Neural crest cell (in vitro differentiated cells): ENCODE measurements at regions not wholly inside any gene's neighbourhood (a gene's known extent, or its start where the extent isn't known, plus 50 kb on each side); places are given as distances from the start of the nearest gene placed in this dataset.

Experiments used
- DNase-seq: peaks from one replicate; pipeline ENCODE4 v3.0.0; 2021; ENCODE audit warnings: low read depth, mixed read lengths, low spot score
- H3K27ac Mint-ChIP-seq: one replicate; pipeline ENCODE4 v1.8.0; 2021; ENCODE audit warnings: mild to moderate bottlenecking, mixed read lengths; ENCODE audit not compliant: unreplicated experiment
- H3K27me3 Mint-ChIP-seq: 2 replicates; pipeline ENCODE4 v1.8.0; 2021; ENCODE audit warnings: low read depth, mild to moderate bottlenecking, mixed read lengths
- H3K36me3 Mint-ChIP-seq: 2 replicates; pipeline ENCODE4 v1.8.0; 2021; ENCODE audit warnings: low read depth, mild to moderate bottlenecking, mixed read lengths
- H3K4me1 Mint-ChIP-seq: 2 replicates; pipeline ENCODE4 v1.8.0; 2021; ENCODE audit warnings: mixed read lengths
- H3K4me3 Mint-ChIP-seq: one replicate; pipeline ENCODE4 v1.8.0; 2021; ENCODE audit warnings: mild to moderate bottlenecking, mixed read lengths
- H3K9me3 Mint-ChIP-seq: 2 replicates; pipeline ENCODE4 v1.8.0; 2021; ENCODE audit warnings: mixed read lengths
- CTCF ChIP-seq: fragments of 200-600 bp; sonication (generic); conservative IDR thresholded peaks from 2 replicates; pipeline ENCODE4 v1.5.0; 2021; ENCODE audit warnings: antibody characterized with exemption, mild to moderate bottlenecking

GRCh38 chr7:142377567-142377966 lies 119.7 kb upstream of the PRSS58 start:
- no peak for DNase-seq
- TF ChIP-seq CTCF, result no peak
- no peak overlapping the region for H3K4me3 Mint-ChIP-seq
- H3K27me3 Mint-ChIP-seq, result no peaks in the 10 kb centered on the region
- no peaks in the 10 kb centered on the region for H3K9me3 Mint-ChIP-seq
- no peak overlapping the region for H3K27ac Mint-ChIP-seq
- peaks cover 6% of the 10 kb centered on the region for H3K4me1 Mint-ChIP-seq
- H3K36me3 Mint-ChIP-seq, result no peaks in the 10 kb centered on the region

GRCh38 chr7:142376356-142376997 lies 118.6 kb upstream of the PRSS58 start:
- H3K4me1 Mint-ChIP-seq, result peaks cover under 1% of the 10 kb centered on the region
- no peak for DNase-seq
- H3K4me3 Mint-ChIP-seq, result no peak overlapping the region
- H3K27me3 Mint-ChIP-seq, result no peaks in the 10 kb centered on the region
- H3K36me3 Mint-ChIP-seq, result no peaks in the 10 kb centered on the region
- H3K9me3 Mint-ChIP-seq, result no peaks in the 10 kb centered on the region
- TF ChIP-seq CTCF, result no peak
- H3K27ac Mint-ChIP-seq, result peak overlapping the region; percentile 83

- Mint-ChIP-seq H3K27me3 (no peaks in the 10 kb centered on the region), H3K4me3 (no peak overlapping the region), H3K36me3 (no peaks in the 10 kb centered on the region), H3K9me3 (no peaks in the 10 kb centered on the region), H3K4me1 (no peaks in the 10 kb centered on the region), H3K27ac (no peak overlapping the region)
- no peak for DNase-seq
- no peak for TF ChIP-seq CTCF
These were observed 118.0 kb upstream of the PRSS58 start for GRCh38 chr7:142375710-142376313.

- Mint-ChIP-seq H3K4me1 (no peaks in the 10 kb centered on the region), H3K9me3 (peaks cover 8% of the 10 kb centered on the region), H3K27ac (no peak overlapping the region), H3K4me3 (no peak overlapping the region), H3K27me3 (peaks cover 2% of the 10 kb centered on the region), H3K36me3 (peaks cover 7% of the 10 kb centered on the region)
- DNase-seq, result no peak
- TF ChIP-seq CTCF, result no peak
These were observed 114.9 kb upstream of the PRSS58 start for GRCh38 chr7:142372727-142373126.

- peaks cover 8% of the 10 kb centered on the region for H3K9me3 Mint-ChIP-seq
- H3K27ac Mint-ChIP-seq, result no peak overlapping the region
- TF ChIP-seq CTCF, result no peak
- H3K27me3 Mint-ChIP-seq, result peaks cover 2% of the 10 kb centered on the region
- no peak for DNase-seq
- H3K36me3 Mint-ChIP-seq, result peaks cover 7% of the 10 kb centered on the region
- H3K4me1 Mint-ChIP-seq, result no peaks in the 10 kb centered on the region
- no peak overlapping the region for H3K4me3 Mint-ChIP-seq
These were observed 113.9 kb upstream of the PRSS58 start for GRCh38 chr7:142371586-142372377.
